Tibial nerve (tissue), 4 donors: ENCODE measurements at regions not wholly inside any gene's neighbourhood (a gene's known extent, or its start where the extent isn't known, plus 50 kb on each side); places are given as distances from the start of the nearest gene placed in this dataset.

Experiments
- DNase-seq, 2 donors: peaks; one replicate each; pipeline ENCODE4 v3.0.0-alpha.2; 2019; ENCODE audit warnings: low spot score in 2 of 2
- H3K27ac ChIP-seq, 4 donors: fragments of 200-600 bp; sonication (generic) in 3 of 4; one replicate each; pipeline ENCODE4 v1.5.1; 2017 to 2019; ENCODE audit warnings: mild to moderate bottlenecking in 1 of 4
- H3K27me3 ChIP-seq, 2 donors: fragments of 200-600 bp; sonication (generic) in 1 of 2; one replicate each; pipeline versions ENCODE4 v1.5.1 to v1.6.0; 2017 to 2019
- H3K36me3 ChIP-seq, 3 donors: fragments of 200-600 bp; sonication (generic); one replicate each; pipeline ENCODE4 v1.5.1; 2018 to 2019
- H3K4me1 ChIP-seq, 4 donors: fragments of 200-600 bp; sonication (generic) in 3 of 4; one replicate each; pipeline ENCODE4 v1.5.1; 2017 to 2019
- H3K4me3 ChIP-seq, 4 donors: fragments of 200-600 bp; sonication (generic) in 3 of 4; one replicate each; pipeline ENCODE4 v1.5.1; 2017 to 2019; ENCODE audit warnings: mild to moderate bottlenecking in 1 of 4, moderate library complexity in 1 of 4
- H3K9me3 ChIP-seq, 4 donors: fragments of 200-600 bp; sonication (generic) in 3 of 4; one replicate each; pipeline ENCODE4 v1.5.1; 2017 to 2019
- EP300 ChIP-seq, 2 donors: sonication (generic); formaldehyde crosslinking; IDR thresholded peaks; one replicate each; pipeline ENCODE4 v1.6.1; 2017; ENCODE audit warnings: antibody characterized with exemption in 2 of 2, mild to moderate bottlenecking in 1 of 2
- POLR2A ChIP-seq, 2 donors: fragments of 450-650 bp; IDR thresholded peaks; one replicate each; pipeline ENCODE4 v1.6.1; 2017; ENCODE audit warnings: antibody characterized with exemption in 2 of 2, mild to moderate bottlenecking in 2 of 2, moderate library complexity in 2 of 2
- WGBS, 2 donors: methylation state at CpG; one replicate each; pipeline ENCODE4 v1.1.5; 2018; 5-methylcytosine and 5-hydroxymethylcytosine counted together
- TF ChIP-seq, protein P1 (sequence below), 5 experiments: fragments of 200-600 bp in 3 of 5; fragments of 450-650 bp in 2 of 5; sonication (generic) in 3 of 5; IDR thresholded peaks; one replicate each; pipeline ENCODE4 v1.5.1; 2016 to 2019; ENCODE audit warnings: antibody characterized with exemption in 5 of 5, mild to moderate bottlenecking in 3 of 5, moderate library complexity in 2 of 5

- Histone ChIP-seq H3K27me3 (no peaks in the 10 kb centered on the region), H3K9me3 (no peaks in the 10 kb centered on the region), H3K4me3 (no peak overlapping the region), H3K4me1 (no peaks in the 10 kb centered on the region), H3K36me3 (no peaks in the 10 kb centered on the region), H3K27ac (no peak overlapping the region)
- no peak for DNase-seq
- WGBS, 2 donors = 88 to 89% methylated on average over 8 of the region's 8 CpGs
- TF ChIP-seq POLR2A (IDR thresholded peaks at IDR 0.05) = no peak
- TF ChIP-seq EP300 (IDR thresholded peaks at IDR 0.05) = no peak
- TF ChIP-seq, protein P1, sequence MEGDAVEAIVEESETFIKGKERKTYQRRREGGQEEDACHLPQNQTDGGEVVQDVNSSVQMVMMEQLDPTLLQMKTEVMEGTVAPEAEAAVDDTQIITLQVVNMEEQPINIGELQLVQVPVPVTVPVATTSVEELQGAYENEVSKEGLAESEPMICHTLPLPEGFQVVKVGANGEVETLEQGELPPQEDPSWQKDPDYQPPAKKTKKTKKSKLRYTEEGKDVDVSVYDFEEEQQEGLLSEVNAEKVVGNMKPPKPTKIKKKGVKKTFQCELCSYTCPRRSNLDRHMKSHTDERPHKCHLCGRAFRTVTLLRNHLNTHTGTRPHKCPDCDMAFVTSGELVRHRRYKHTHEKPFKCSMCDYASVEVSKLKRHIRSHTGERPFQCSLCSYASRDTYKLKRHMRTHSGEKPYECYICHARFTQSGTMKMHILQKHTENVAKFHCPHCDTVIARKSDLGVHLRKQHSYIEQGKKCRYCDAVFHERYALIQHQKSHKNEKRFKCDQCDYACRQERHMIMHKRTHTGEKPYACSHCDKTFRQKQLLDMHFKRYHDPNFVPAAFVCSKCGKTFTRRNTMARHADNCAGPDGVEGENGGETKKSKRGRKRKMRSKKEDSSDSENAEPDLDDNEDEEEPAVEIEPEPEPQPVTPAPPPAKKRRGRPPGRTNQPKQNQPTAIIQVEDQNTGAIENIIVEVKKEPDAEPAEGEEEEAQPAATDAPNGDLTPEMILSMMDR (IDR thresholded peaks at IDR 0.05) = no peak
Measured at GRCh38 chr11:29124470-29124869, 892.4 kb downstream of the KCNA4 start.

- no peak overlapping the region for H3K4me3 ChIP-seq
- no peaks in the 10 kb centered on the region for H3K9me3 ChIP-seq
- no peak overlapping the region for H3K27ac ChIP-seq
- H3K4me1 ChIP-seq = no peaks in the 10 kb centered on the region
- H3K36me3 ChIP-seq = no peaks in the 10 kb centered on the region
- no peaks in the 10 kb centered on the region for H3K27me3 ChIP-seq
- TF ChIP-seq POLR2A (IDR thresholded peaks at IDR 0.05) (no peak), EP300 (IDR thresholded peaks at IDR 0.05) (no peak)
- TF ChIP-seq, protein P1 (IDR thresholded peaks at IDR 0.05) = no peak
- no peak for DNase-seq
- WGBS, 2 donors = 27 to 28% methylated on average over 11 of the region's 11 CpGs
Measured at GRCh38 chr11:29119707-29120618, 896.9 kb downstream of the KCNA4 start.

GRCh38 chr11:29119116-29119515, 897.7 kb downstream of the KCNA4 start:
- H3K4me1 ChIP-seq = no peaks in the 10 kb centered on the region
- H3K9me3 ChIP-seq = no peaks in the 10 kb centered on the region
- no peak overlapping the region for H3K4me3 ChIP-seq
- WGBS, 2 donors = 69 to 77% methylated on average over 1 of the region's 1 CpG
- no peaks in the 10 kb centered on the region for H3K27me3 ChIP-seq
- H3K27ac ChIP-seq = no peak overlapping the region
- TF ChIP-seq POLR2A (IDR thresholded peaks at IDR 0.05) (no peak), EP300 (IDR thresholded peaks at IDR 0.05) (no peak)
- TF ChIP-seq, protein P1 (IDR thresholded peaks at IDR 0.05) = no peak
- H3K36me3 ChIP-seq = no peaks in the 10 kb centered on the region
- no peak for DNase-seq

DNA sequence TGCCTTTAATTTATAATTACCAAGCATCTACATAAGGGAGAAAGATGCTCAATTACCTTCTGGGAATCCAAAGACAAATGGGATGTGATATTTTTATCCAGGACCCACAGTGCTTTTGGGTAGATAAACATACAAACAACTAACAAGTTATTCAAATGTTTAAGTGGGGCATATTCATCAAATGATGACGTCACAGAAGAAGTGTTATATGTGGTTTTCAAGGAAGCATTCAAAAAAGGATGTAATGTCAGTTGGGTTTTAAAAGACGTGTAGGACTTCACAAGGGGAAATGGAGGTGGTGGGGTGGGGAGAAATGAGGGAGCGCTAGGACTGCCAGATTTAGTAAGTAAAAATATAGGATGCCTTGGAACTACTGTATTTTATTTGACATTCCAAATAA, 915.9 kb downstream of the KCNA4 start:
- 63 to 77% methylated on average over 3 of the region's 3 CpGs for whole genome bisulfite sequencing, 2 donors
- Histone ChIP-seq H3K27me3 (no peaks in the 10 kb centered on the region), H3K36me3 (no peaks in the 10 kb centered on the region), H3K9me3 (peaks cover 0 to 8% (median 0%) of the 10 kb centered on the region in 4 donors), H3K4me1 (no peaks in the 10 kb centered on the region), H3K27ac (no peak overlapping the region), H3K4me3 (no peak overlapping the region)
- TF ChIP-seq, protein P1 (IDR thresholded peaks at IDR 0.05) = no peak
- TF ChIP-seq EP300 (IDR thresholded peaks at IDR 0.05) (no peak), POLR2A (IDR thresholded peaks at IDR 0.05) (no peak)
- no peak for DNase-seq

DNA sequence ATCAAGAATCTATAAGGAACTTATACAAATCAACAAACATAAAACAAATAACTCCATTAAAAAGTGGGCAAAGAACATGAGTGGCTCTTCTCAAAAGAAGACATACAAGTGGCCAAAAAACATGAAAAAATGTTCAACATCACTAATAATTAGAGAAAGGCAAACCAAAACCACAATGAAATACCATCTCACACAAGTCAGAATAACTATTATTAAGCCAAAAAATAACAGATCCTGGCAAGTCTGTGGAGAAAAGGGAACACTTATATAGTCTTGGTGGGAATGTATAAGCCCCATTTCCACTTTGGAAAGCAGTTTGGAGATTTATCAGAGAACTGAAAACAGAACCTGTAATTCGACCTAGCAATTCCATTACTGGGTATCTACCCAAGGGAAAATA, 921.0 kb downstream of the KCNA4 start:
- H3K27me3 ChIP-seq = no peaks in the 10 kb centered on the region
- no peak overlapping the region for H3K27ac ChIP-seq
- no peaks in the 10 kb centered on the region for H3K9me3 ChIP-seq
- 92 to 97% methylated on average over 1 of the region's 1 CpG for WGBS, 2 donors
- TF ChIP-seq EP300 (IDR thresholded peaks at IDR 0.05) (no peak), POLR2A (IDR thresholded peaks at IDR 0.05) (no peak)
- TF ChIP-seq, protein P1 (IDR thresholded peaks at IDR 0.05) = no peak
- H3K36me3 ChIP-seq = no peaks in the 10 kb centered on the region
- no peak overlapping the region for H3K4me3 ChIP-seq
- no peaks in the 10 kb centered on the region for H3K4me1 ChIP-seq
- DNase-seq = no peak
